Prostate gland (tissue), 2 donors: ENCODE measurements at regions not wholly inside any gene's neighbourhood (a gene's known extent, or its start where the extent isn't known, plus 50 kb on each side); places are given as distances from the start of the nearest gene placed in this dataset.

Experiments used
- POLR2A ChIP-seq: fragments of 450-650 bp; IDR thresholded peaks from one replicate; pipeline ENCODE4 v1.6.1; 2016; ENCODE audit warnings: antibody characterized with exemption, mild to moderate bottlenecking
- TF ChIP-seq, protein P1 (sequence below), 4 experiments: fragments of 200-600 bp in 2 of 4; fragments of 450-650 bp in 2 of 4; sonication (generic) in 2 of 4; IDR thresholded peaks; 1 replicate in 3 of 4; 2 replicates in 1 of 4; pipeline ENCODE4 v1.5.1; 2016 to 2019; ENCODE audit warnings: antibody characterized with exemption in 4 of 4, mild to moderate bottlenecking in 2 of 4, moderate library complexity in 2 of 4

DNA sequence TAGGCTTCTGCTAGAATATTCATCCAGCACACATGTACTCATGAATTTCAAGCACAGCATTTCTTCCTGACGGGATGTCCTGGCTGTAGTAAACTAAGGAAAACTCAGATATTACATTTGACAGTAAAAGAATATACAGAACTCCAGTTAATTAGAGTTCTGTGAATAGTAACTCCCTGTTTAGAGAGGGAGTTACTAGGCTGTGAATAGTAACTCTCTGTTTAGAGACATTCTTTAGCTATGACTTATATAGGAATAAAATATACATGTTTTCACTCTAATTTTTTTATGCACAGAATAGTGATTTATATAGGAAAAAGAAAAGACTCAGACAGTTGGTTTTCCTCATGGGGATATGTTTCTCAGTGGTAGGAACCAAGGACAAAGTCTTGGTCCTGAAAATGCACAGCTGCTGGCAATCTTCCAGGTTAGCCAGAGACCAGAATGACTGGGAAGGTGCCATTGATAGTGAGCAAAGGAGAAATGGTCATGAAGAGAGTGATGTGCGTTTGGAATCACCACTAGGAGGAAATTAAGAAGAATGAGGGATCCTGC lies 480.7 kb upstream of the THBS1 start:
- TF ChIP-seq, protein P1, sequence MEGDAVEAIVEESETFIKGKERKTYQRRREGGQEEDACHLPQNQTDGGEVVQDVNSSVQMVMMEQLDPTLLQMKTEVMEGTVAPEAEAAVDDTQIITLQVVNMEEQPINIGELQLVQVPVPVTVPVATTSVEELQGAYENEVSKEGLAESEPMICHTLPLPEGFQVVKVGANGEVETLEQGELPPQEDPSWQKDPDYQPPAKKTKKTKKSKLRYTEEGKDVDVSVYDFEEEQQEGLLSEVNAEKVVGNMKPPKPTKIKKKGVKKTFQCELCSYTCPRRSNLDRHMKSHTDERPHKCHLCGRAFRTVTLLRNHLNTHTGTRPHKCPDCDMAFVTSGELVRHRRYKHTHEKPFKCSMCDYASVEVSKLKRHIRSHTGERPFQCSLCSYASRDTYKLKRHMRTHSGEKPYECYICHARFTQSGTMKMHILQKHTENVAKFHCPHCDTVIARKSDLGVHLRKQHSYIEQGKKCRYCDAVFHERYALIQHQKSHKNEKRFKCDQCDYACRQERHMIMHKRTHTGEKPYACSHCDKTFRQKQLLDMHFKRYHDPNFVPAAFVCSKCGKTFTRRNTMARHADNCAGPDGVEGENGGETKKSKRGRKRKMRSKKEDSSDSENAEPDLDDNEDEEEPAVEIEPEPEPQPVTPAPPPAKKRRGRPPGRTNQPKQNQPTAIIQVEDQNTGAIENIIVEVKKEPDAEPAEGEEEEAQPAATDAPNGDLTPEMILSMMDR (IDR thresholded peaks at IDR 0.05): no peak
- no peak for TF ChIP-seq POLR2A
